ENCODE measurements at regions not wholly inside any gene's neighbourhood (a gene's known extent, or its start where the extent isn't known, plus 50 kb on each side); places are given as distances from the start of the nearest gene placed in this dataset.

DNA sequence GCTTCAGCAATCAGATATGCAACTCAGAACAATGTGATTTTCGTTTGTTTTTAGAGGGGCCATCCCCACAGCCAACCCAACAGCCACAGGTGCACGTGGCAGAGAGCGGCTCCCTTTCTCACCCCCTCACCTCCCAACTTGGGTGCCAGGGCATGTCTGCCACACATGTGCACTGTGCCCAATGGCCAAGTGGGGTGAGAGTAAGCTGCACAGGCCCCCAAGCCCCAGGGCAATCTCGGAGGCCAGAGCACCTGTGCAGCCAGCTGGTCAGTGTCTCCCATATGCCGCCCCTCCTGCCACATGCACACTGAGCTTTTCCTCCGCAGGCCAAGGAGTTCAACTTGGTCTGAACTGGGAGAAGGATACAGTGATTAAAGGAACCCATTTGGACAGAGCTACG, 1130.2 kb downstream of the DSC3 start:
- intact Hi-C loops (cut with DNase I), result no loop called here
- no peaks in the 10 kb centered on the region for H3K27me3 ChIP-seq

DNA sequence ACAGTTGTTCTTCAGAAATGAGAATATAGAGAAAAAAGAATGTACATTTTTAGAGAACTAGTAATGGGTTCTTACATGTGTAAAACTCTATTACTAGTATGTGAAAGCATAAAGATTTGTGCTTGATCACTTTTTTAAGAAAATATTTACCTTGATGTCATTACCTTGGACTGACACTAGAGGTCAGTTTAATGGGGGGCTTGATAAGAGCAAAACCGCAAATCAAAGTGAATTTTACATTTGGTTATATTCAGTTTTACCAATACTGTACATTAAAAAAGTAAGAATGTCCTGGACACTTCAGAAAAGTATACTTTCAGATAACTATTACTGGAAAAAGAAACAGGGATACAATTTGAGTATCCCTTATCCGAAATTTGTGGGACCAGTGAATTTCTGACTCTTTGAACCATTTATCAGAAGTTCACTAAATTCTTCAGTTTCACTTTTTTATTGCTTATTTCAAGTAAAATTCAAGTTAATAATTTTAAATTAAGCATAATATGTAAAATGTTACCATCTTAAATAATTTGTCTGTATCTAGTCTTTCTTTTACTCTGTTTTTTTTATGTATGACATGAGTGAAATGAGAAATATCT, 1149.5 kb downstream of the DSC3 start:
- DNase-seq, result no peak
- Histone ChIP-seq H3K36me3 (replicated peaks in 1 of 2; ENCODE audit: insufficient read depth in 1 of 2, low read depth in 2 of 2) (no peaks in the 10 kb centered on the region), H3K27ac (no peak overlapping the region), H3K4me1 (no peaks in the 10 kb centered on the region), H3K9me3 (no peaks in the 10 kb centered on the region), H3K27me3 (no peaks in the 10 kb centered on the region), H3K4me3 (no peak overlapping the region)
- intact Hi-C loops (cut with DNase I), result no loop called here
- WGBS, 2 donors, result 43 to 50% methylated on average over 2 of the region's 2 CpGs
- ATAC-seq, result no peak
- TF ChIP-seq CTCF (IDR thresholded peaks at IDR 0.05) (peak in 2 of 7 experiments; percentile 26 to 32), POLR2A (IDR thresholded peaks at IDR 0.05) (no peak)

More for the DNA sequence above, 1130.2 kb downstream of the DSC3 start:
- no peak overlapping the region for H3K27ac ChIP-seq
- H3K4me1 ChIP-seq, result no peaks in the 10 kb centered on the region
- TF ChIP-seq CTCF (IDR thresholded peaks at IDR 0.05) (no peak), POLR2A (IDR thresholded peaks at IDR 0.05) (no peak)
- no peaks in the 10 kb centered on the region for H3K9me3 ChIP-seq
- ATAC-seq, result no peak
- H3K36me3 ChIP-seq (replicated peaks in 1 of 2; ENCODE audit: insufficient read depth in 1 of 2, low read depth in 2 of 2), result no peaks in the 10 kb centered on the region
- WGBS, 2 donors, result 60 to 70% methylated on average over 7 of the region's 7 CpGs
- no peak for DNase-seq
- no peak overlapping the region for H3K4me3 ChIP-seq

- no peaks in the 10 kb centered on the region for H3K27me3 ChIP-seq
- ATAC-seq, result no peak
- no peak overlapping the region for H3K27ac ChIP-seq
- intact Hi-C loops (cut with DNase I), result no loop called here
- TF ChIP-seq POLR2A (IDR thresholded peaks at IDR 0.05) (no peak), CTCF (IDR thresholded peaks at IDR 0.05) (no peak)
- H3K4me1 ChIP-seq, result no peaks in the 10 kb centered on the region
- H3K4me3 ChIP-seq, result no peak overlapping the region
- no peaks in the 10 kb centered on the region for H3K9me3 ChIP-seq
- no peaks in the 10 kb centered on the region for H3K36me3 ChIP-seq (replicated peaks in 1 of 2; ENCODE audit: insufficient read depth in 1 of 2, low read depth in 2 of 2)
- DNase-seq, result no peak
Observed at GRCh38 chr18:29883114-29883513, 1159.4 kb downstream of the DSC3 start.

DNA sequence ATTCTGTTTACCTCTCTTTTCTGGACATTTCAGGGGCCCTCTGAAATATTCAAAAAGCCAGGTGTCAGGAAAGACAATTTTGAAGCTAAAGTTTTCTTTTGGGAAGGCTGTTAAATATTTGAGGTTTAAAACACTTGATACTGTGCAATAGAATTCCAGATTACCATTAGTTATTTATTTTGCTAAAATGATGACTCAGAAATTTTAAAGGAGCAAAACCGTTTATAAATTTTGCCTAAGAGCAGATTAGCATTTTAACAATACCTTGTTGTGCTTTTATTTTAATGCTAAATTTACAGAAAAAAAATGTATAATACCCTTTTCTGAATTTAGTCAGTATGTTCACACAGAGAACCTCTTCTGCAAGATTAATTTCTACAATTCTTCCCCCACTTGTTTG, 1159.9 kb downstream of the DSC3 start:
- Histone ChIP-seq H3K4me3 (no peak overlapping the region), H3K27ac (no peak overlapping the region), H3K9me3 (no peaks in the 10 kb centered on the region), H3K36me3 (replicated peaks in 1 of 2; ENCODE audit: insufficient read depth in 1 of 2, low read depth in 2 of 2) (no peaks in the 10 kb centered on the region), H3K27me3 (no peaks in the 10 kb centered on the region), H3K4me1 (no peaks in the 10 kb centered on the region)
- no peak for TF ChIP-seq POLR2A (IDR thresholded peaks at IDR 0.05)
- TF ChIP-seq CTCF (IDR thresholded peaks at IDR 0.05), result no peak
- ATAC-seq (no peak), DNase-seq (no peak)
- 25 to 56% methylated on average over 1 of the region's 1 CpG for WGBS, 2 donors
- intact Hi-C loops (cut with DNase I), result no loop called here

- H3K4me1 ChIP-seq, result no peaks in the 10 kb centered on the region
- H3K27me3 ChIP-seq, result no peaks in the 10 kb centered on the region
- DNase-seq, result no peak
- TF ChIP-seq POLR2A (IDR thresholded peaks at IDR 0.05), result no peak
- TF ChIP-seq CTCF (IDR thresholded peaks at IDR 0.05), result no peak
- 52 to 70% methylated on average over 2 of the region's 2 CpGs for WGBS, 2 donors
- no peak overlapping the region for H3K27ac ChIP-seq
- no peaks in the 10 kb centered on the region for H3K36me3 ChIP-seq (replicated peaks in 1 of 2; ENCODE audit: insufficient read depth in 1 of 2, low read depth in 2 of 2)
- no peaks in the 10 kb centered on the region for H3K9me3 ChIP-seq
- ATAC-seq, result no peak
- no peak overlapping the region for H3K4me3 ChIP-seq
- intact Hi-C loops (cut with DNase I), result loop anchor here (10.0 kb wide), 1 partner anchor 395 kb away; no protein-coding TSS in a partner anchor
Observed at GRCh38 chr18:29879763-29880162, 1162.8 kb downstream of the DSC3 start.

All from body of pancreas (tissue), 4 donors.